RWPE1 (cell line): ENCODE measurements at regions not wholly inside any gene's neighbourhood (a gene's known extent, or its start where the extent isn't known, plus 50 kb on each side); places are given as distances from the start of the nearest gene placed in this dataset.

Experiments used
- CTCF ChIA-PET: fragments of 350-600 bp; sonication (Branson Sonifier 250); formaldehyde crosslinking; extraction: SDS; loops from one replicate; lab custom pipeline; 2021; lab: Yijun Ruan, JAX
- POLR2A ChIA-PET: fragments of 400-600 bp; formaldehyde crosslinking; extraction: SDS; loops from one replicate; lab custom pipeline; 2020; ENCODE audit warnings: antibody characterized with exemption; ENCODE audit not compliant: low non-redundant PET; lab: Yijun Ruan, JAX
- DNase-seq: peaks from one replicate; pipeline ENCODE4 v3.0.0; 2012; ENCODE audit warnings: low spot score
- H3K27ac ChIP-seq: fragments of 450-650 bp; 2 replicates; pipeline ENCODE4 v1.5.1; 2017
- TF ChIP-seq, protein P1 (sequence below): fragments of 450-650 bp; conservative IDR thresholded peaks from 2 replicates; pipeline ENCODE4 v1.5.1; 2017; ENCODE audit warnings: low read depth, mild to moderate bottlenecking

DNA sequence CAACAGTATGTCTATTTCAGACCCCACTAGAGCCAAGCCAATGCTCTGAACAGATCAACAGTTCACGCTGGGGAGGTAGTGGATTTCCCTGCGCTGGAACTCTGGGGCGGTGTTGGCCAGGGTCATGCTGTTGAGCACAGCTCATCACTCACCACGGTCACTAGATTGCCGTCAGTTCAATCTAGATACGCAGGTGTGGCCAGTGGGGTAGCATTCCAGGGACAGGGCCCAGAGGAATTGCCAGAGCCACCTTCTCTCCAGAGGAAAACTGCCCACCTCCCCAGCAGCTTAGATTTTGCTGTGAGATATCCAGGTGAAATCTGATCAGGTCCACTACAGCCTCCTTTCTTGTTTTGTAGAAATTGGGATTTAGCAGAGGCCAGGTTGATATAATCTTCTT, 101.8 kb downstream of the SOX11 start:
- TF ChIP-seq, protein P1, sequence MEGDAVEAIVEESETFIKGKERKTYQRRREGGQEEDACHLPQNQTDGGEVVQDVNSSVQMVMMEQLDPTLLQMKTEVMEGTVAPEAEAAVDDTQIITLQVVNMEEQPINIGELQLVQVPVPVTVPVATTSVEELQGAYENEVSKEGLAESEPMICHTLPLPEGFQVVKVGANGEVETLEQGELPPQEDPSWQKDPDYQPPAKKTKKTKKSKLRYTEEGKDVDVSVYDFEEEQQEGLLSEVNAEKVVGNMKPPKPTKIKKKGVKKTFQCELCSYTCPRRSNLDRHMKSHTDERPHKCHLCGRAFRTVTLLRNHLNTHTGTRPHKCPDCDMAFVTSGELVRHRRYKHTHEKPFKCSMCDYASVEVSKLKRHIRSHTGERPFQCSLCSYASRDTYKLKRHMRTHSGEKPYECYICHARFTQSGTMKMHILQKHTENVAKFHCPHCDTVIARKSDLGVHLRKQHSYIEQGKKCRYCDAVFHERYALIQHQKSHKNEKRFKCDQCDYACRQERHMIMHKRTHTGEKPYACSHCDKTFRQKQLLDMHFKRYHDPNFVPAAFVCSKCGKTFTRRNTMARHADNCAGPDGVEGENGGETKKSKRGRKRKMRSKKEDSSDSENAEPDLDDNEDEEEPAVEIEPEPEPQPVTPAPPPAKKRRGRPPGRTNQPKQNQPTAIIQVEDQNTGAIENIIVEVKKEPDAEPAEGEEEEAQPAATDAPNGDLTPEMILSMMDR: no peak
- no peak for DNase-seq
- ChIA-PET CTCF (no interaction called here), POLR2A (no interaction called here)
- no peak overlapping the region for H3K27ac ChIP-seq

DNA sequence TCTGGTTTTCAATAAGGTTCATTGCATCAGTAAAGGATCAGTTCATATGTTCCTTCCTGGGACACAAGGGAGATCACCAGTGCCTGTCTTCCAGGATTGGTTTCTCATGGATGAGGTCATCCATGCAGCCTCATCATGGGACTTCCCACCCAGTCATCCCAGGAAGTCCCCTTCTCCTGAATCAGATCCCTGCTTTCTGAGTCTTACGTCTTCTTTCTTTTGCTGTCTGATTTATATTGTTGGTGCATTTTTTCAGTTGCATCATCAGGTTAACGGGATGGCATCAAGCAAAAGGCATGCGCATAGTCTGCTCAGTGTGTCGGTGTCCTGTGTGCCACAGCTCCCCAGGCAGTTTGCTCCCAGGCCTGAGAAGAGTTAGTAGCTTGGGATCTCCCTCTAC, 105.9 kb downstream of the SOX11 start:
- POLR2A ChIA-PET: no interaction called here
- no peak overlapping the region for H3K27ac ChIP-seq
- CTCF ChIA-PET: no interaction called here
- TF ChIP-seq, protein P1: no peak
- DNase-seq: no peak

DNA sequence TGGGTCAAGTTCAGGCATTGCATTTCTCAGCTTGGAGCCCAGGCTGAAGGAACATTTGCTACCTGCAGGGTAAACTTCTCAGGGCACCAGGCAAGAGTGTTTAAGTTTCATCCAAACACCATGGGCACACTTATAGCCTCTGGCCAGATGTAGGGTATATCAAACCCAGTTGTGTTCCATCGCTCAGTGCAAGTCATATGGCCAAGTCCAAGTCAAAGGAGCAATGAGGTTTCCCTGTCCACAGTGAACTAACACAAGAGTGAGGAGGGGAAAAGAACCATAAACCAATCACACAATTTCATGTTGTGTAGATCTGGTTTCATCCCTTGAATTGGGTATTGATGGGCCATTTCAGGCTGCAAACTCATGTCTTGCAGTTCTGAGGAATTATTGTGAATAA, 107.2 kb downstream of the SOX11 start:
- ChIA-PET CTCF (no interaction called here), POLR2A (no interaction called here)
- H3K27ac ChIP-seq: no peak overlapping the region
- TF ChIP-seq, protein P1: no peak
- no peak for DNase-seq

DNA sequence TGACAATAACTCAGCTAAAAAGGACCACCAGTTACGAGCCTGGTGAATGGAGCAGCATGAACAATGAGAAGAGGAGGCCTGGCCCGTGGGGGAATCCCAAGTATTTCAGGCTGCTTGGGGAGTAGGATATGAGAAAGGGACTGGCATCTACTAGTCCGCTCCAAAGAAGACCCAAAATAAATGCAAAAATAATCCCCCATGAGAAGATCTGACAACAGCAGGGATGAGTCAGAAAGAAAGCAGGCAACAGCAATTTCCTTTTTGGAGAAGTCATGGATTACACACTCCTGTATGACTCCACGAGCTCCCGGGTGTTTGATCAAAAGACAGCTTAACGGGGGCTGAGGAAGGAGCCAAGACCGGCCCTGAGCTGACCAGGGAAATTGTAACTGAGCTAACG, 111.4 kb downstream of the SOX11 start:
- ChIA-PET CTCF (interaction anchor here (0.6 kb wide), 1 partner anchor 345 kb away, joined by 4 read pairs; no protein-coding TSS in a partner anchor), POLR2A (interaction anchor here (0.7 kb wide), 1 partner anchor 199 kb away, joined by 4 read pairs; no protein-coding TSS in a partner anchor)
- TF ChIP-seq, protein P1: no peak
- DNase-seq: no peak
- H3K27ac ChIP-seq: no peak overlapping the region

DNA sequence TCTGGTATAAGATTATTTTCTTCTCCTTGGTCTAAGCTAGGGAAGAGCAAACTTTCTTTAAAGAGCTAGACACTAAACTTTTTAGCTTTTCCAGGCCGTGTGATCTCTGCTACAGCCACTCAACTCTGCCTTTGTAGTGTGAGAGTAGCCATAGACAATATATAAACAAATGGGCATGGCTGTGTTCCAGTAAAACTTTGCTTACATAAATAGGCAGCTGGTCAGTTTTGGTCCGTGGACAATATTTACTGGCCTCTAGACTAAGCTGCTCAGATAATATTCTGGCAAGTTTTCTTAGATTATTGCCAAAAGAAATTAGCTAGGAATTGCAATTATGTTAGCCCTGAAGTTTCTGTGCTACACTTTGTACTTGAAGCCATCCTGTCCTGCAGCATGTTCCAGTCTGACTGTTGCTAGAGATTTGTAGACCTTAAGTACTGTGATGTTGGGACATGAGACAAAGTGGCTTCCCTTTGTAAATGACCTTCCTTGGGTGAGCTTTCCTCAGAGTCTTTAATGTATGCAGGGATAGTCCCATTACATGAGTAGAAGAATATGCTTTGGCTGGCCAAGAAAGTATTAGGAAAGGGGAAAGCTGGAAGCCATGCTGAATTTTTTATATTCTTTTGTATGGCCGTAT, 126.9 kb downstream of the SOX11 start:
- no peak for DNase-seq
- ChIA-PET CTCF (no interaction called here), POLR2A (no interaction called here)
- no peak overlapping the region for H3K27ac ChIP-seq
- TF ChIP-seq, protein P1: no peak

DNA sequence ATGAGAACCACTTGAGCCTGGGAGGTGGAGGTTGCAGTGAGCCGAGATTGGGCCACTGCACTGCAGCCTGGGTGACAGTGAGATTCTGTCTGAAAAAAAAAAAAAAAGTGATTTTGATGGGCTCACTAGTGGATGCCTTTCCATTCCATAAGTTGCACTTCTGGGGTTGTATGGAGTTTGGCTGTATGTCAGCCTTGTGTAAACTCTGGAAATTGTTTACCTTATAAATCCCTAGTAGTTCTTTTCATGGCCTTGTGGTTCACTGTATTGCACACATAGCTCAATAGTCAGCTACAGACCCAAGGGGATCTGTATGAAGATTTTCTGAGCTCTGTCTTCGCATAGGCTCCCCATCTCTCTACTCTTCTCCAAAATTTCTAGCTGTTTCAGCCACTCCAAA, 131.9 kb downstream of the SOX11 start:
- DNase-seq: no peak
- no peak overlapping the region for H3K27ac ChIP-seq
- ChIA-PET POLR2A (no interaction called here), CTCF (interaction anchor here (0.7 kb wide), 1 partner anchor 61 kb away, joined by 3 read pairs; no protein-coding TSS in a partner anchor)
- TF ChIP-seq, protein P1: no peak
